ENCODE measurements at regions not wholly inside any gene's neighbourhood (a gene's known extent, or its start where the extent isn't known, plus 50 kb on each side); places are given as distances from the start of the nearest gene placed in this dataset.

- no peaks in the 10 kb centered on the region for H3K27me3 ChIP-seq (ENCODE audit: insufficient read depth, low read length)
- TF ChIP-seq, protein P1, sequence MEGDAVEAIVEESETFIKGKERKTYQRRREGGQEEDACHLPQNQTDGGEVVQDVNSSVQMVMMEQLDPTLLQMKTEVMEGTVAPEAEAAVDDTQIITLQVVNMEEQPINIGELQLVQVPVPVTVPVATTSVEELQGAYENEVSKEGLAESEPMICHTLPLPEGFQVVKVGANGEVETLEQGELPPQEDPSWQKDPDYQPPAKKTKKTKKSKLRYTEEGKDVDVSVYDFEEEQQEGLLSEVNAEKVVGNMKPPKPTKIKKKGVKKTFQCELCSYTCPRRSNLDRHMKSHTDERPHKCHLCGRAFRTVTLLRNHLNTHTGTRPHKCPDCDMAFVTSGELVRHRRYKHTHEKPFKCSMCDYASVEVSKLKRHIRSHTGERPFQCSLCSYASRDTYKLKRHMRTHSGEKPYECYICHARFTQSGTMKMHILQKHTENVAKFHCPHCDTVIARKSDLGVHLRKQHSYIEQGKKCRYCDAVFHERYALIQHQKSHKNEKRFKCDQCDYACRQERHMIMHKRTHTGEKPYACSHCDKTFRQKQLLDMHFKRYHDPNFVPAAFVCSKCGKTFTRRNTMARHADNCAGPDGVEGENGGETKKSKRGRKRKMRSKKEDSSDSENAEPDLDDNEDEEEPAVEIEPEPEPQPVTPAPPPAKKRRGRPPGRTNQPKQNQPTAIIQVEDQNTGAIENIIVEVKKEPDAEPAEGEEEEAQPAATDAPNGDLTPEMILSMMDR (IDR thresholded peaks at IDR 0.05; ENCODE audit: low read length): no peak
- TF ChIP-seq EZH2 (IDR thresholded peaks at IDR 0.05; ENCODE audit: borderline replicate concordance, low read length): no peak
- H3K4me2 ChIP-seq (ENCODE audit: low read length): no peak overlapping the region
- no peaks in the 10 kb centered on the region for H3K36me3 ChIP-seq (ENCODE audit: insufficient read depth, low read length)
- no peak overlapping the region for H2AFZ ChIP-seq (ENCODE audit: low read length)
- H3K9me2 ChIP-seq (ENCODE audit: low read depth, low read length): no peaks in the 10 kb centered on the region
- H3F3A ChIP-seq (ENCODE audit: insufficient read depth, low read length): no peaks in the 10 kb centered on the region
- H3K4me3 ChIP-seq (ENCODE audit: low read depth, low read length, poor library complexity, severe bottlenecking): no peak overlapping the region
- no peaks in the 10 kb centered on the region for H3K9me3 ChIP-seq (ENCODE audit: low read length)
- no peak overlapping the region for H3K9ac ChIP-seq (ENCODE audit: low read length)
- no peak overlapping the region for H3K27ac ChIP-seq (ENCODE audit: low read depth, low read length, poor library complexity, severe bottlenecking)
- no peaks in the 10 kb centered on the region for H3K79me2 ChIP-seq (ENCODE audit: insufficient read depth, low read length)
- no peaks in the 10 kb centered on the region for H4K20me1 ChIP-seq (ENCODE audit: insufficient read depth, low read length)
- H3K4me1 ChIP-seq (ENCODE audit: insufficient read depth, low read length, severe bottlenecking): no peaks in the 10 kb centered on the region
These were observed 151.7 kb upstream of the ZNF648 start for GRCh38 chr1:182213163-182213562.

DNA sequence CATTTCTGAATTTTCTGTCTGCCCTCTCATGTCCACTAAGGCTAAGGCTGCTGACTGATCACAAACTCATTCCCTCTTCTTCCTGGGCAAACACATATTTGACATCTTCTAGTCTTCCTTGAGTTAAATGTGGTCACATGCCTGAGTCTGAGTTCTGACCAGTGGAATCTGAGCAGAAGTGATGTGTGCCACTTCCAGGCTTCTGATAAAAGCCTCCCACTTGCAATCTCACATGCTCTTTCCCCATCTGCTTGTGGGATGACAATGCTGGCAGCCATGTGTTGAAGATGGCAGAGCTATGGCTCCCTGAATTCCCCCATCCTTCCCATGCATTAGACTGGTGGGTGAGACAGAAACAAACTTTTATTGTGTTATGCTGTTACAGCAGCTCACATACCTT is 149.9 kb upstream of the ZNF648 start:
- Histone ChIP-seq H3K79me2 (ENCODE audit: insufficient read depth, low read length) (no peaks in the 10 kb centered on the region), H3K36me3 (ENCODE audit: insufficient read depth, low read length) (no peaks in the 10 kb centered on the region), H3K27ac (ENCODE audit: low read depth, low read length, poor library complexity, severe bottlenecking) (no peak overlapping the region), H3K4me2 (ENCODE audit: low read length) (no peak overlapping the region), H2AFZ (ENCODE audit: low read length) (no peak overlapping the region), H3K4me3 (ENCODE audit: low read depth, low read length, poor library complexity, severe bottlenecking) (no peak overlapping the region), H3K4me1 (ENCODE audit: insufficient read depth, low read length, severe bottlenecking) (no peaks in the 10 kb centered on the region), H3K9ac (ENCODE audit: low read length) (no peak overlapping the region), H3K9me3 (ENCODE audit: low read length) (no peaks in the 10 kb centered on the region), H3F3A (ENCODE audit: insufficient read depth, low read length) (no peaks in the 10 kb centered on the region), H3K9me2 (ENCODE audit: low read depth, low read length) (no peaks in the 10 kb centered on the region), H4K20me1 (ENCODE audit: insufficient read depth, low read length) (no peaks in the 10 kb centered on the region), H3K27me3 (ENCODE audit: insufficient read depth, low read length) (no peaks in the 10 kb centered on the region)
- TF ChIP-seq, protein P1 (IDR thresholded peaks at IDR 0.05; ENCODE audit: low read length): no peak
- no peak for TF ChIP-seq EZH2 (IDR thresholded peaks at IDR 0.05; ENCODE audit: borderline replicate concordance, low read length)

- Histone ChIP-seq H3K9me2 (ENCODE audit: low read depth, low read length) (no peaks in the 10 kb centered on the region), H2AFZ (ENCODE audit: low read length) (no peak overlapping the region), H3K4me1 (ENCODE audit: insufficient read depth, low read length, severe bottlenecking) (no peaks in the 10 kb centered on the region), H3F3A (ENCODE audit: insufficient read depth, low read length) (no peaks in the 10 kb centered on the region), H4K20me1 (ENCODE audit: insufficient read depth, low read length) (no peaks in the 10 kb centered on the region), H3K9ac (ENCODE audit: low read length) (no peak overlapping the region), H3K79me2 (ENCODE audit: insufficient read depth, low read length) (no peaks in the 10 kb centered on the region), H3K4me3 (ENCODE audit: low read depth, low read length, poor library complexity, severe bottlenecking) (no peak overlapping the region), H3K36me3 (ENCODE audit: insufficient read depth, low read length) (no peaks in the 10 kb centered on the region), H3K9me3 (ENCODE audit: low read length) (no peaks in the 10 kb centered on the region), H3K27ac (ENCODE audit: low read depth, low read length, poor library complexity, severe bottlenecking) (no peak overlapping the region), H3K27me3 (ENCODE audit: insufficient read depth, low read length) (no peaks in the 10 kb centered on the region), H3K4me2 (ENCODE audit: low read length) (no peak overlapping the region)
- no peak for TF ChIP-seq EZH2 (IDR thresholded peaks at IDR 0.05; ENCODE audit: borderline replicate concordance, low read length)
- TF ChIP-seq, protein P1 (IDR thresholded peaks at IDR 0.05; ENCODE audit: low read length): no peak
These were observed 148.9 kb upstream of the ZNF648 start for GRCh38 chr1:182210417-182210816.

Measured in OCI-LY1 (cell line).